ENCODE measurements at regions not wholly inside any gene's neighbourhood (a gene's known extent, or its start where the extent isn't known, plus 50 kb on each side); places are given as distances from the start of the nearest gene placed in this dataset.
"Not testable (repeated sequence)": the region's sequence is repeated elsewhere in the genome, so short reads cannot be mapped to it uniquely, and the experiment has no call there.

DNA sequence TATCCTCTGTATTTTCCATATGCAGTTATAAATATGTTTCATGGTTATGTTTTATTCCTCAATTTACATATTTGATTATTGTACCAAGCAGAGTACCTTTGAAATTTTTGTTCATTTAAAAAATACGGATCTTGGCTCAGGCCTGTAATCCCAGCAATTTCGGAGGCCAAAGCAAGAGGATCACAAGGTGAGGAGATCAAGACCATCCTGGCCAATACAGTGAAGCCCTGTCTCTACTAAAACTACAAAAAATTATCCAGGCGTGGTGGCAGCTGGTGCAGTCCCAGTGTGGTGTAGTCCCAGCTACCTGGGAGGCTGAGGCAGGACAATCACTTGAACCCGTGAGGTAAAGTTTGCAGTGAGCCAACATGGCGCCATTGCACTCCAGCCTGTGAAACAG is 251.2 kb upstream of the TPTE start:
- ATAC-seq; intact Hi-C loops (cut with DNase I, micrococcal nuclease); DNase-seq: not testable (repeated sequence)

DNA sequence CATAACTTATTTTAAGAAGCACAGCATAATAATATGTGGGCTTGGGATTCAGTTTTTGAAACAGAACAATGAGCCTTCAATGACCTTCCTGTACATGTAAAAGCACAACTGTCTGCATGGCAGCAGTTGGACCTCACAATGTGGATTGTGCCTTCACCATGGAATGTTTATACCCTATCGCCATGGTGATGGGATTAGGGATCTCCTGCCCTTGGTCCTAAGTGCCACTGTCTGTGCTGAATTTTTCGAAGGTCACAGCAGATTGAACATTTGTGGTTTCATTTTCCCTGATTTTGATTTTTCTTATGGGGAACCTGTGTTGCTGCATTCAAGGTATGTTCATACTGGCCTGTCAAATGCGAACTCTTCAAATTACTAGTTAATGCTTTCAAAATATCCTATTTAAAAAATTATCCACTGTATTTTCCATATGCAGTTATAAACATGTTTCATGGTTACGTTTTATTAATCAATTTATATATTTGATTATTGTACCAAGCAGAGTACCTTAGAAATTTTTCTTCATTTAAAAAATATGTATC is 249.6 kb upstream of the TPTE start:
- ATAC-seq; intact Hi-C loops (cut with DNase I, micrococcal nuclease): not testable (repeated sequence)

DNA sequence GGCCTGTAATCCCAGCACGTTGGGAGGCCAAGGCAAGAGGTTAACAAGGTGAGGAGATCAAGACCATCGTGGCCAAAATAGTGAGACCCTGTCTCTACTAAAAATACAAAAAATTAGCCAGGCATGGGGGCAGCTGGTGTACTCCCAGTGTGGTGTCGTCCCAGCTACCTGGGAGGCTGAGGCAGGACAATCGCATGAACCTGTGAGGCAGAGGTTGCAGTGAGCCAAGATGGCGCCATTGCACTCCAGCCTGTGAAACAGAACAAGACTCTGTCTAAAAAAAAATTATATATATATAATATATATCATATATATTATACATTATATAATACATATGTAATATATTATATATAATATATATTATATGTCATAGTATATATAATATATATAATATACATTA is 249.2 kb upstream of the TPTE start:
- ATAC-seq (no peak), DNase-seq (no peak)
- intact Hi-C loops (cut with DNase I, micrococcal nuclease): no loop called here

More for the DNA sequence above, 249.6 kb upstream of the TPTE start:
- not testable (repeated sequence) for DNase-seq

DNA sequence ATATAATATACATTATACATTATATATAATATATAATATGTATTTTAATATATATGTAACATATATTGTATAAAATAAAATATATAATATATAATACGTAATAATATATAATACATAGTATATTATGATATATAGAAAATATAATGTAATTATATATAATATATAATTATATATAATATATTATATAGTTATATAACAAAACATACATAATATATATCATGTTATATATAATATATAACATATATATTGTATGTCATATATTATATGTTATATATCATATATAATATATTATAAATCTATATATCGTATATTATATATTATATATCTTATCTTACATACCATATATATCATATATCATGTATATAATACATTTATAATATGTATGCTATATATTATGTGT is 248.2 kb upstream of the TPTE start:
- intact Hi-C loops (cut with DNase I, micrococcal nuclease): no loop called here
- no peak for ATAC-seq
- no peak for DNase-seq

DNA sequence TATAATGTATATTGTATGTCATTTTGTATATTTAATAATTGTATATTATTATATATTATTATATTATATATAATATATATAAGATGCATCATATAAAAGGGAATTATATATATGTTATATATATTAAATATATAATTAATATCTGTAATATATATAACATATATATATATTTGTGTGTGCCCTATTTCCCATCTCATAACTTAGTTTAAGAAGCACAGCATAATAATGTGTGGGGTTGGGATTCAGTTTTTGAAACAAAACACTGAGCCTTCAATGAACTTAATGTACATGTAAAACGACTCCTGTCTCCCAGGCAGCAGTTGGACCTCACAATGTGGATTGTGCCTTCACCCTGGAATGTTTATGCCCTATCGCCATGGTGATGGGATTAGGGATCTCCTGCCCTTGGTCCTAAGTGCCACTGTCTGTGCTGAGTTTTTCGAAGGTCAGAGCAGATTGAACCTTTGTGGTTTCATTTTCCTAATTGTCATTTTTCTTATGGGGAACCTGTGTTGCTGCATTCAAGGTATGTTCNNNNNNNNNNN is 247.5 kb upstream of the TPTE start:
- ATAC-seq; intact Hi-C loops (cut with DNase I, micrococcal nuclease): not testable (repeated sequence)
- peak in 1 of 2 donors; percentile 23 for DNase-seq

Data from left colon (tissue), 2 donors.